GM23338 (cell line): ENCODE measurements at regions not wholly inside any gene's neighbourhood (a gene's known extent, or its start where the extent isn't known, plus 50 kb on each side); places are given as distances from the start of the nearest gene placed in this dataset.

Experiments
- ATAC-seq: fragments of 200-7000 bp; cut with Tn5 transposase; 3 replicates; pipeline ENCODE4 v1.9.1; 2020
- DNase-seq: peaks from one replicate; pipeline ENCODE4 v3.0.0-alpha.2; 2015; ENCODE audit warnings: low spot score
- H2AFZ ChIP-seq: fragments of 200-600 bp; sonication (generic); 2 replicates; pipeline ENCODE4 v1.8.0; 2016; ENCODE audit warnings: antibody characterized with exemption, mild to moderate bottlenecking, moderate library complexity
- H3F3A ChIP-seq: fragments of 200-600 bp; sonication (generic); replicated peaks from 2 replicates; pipeline ENCODE4 v1.8.0; 2017; ENCODE audit warnings: antibody characterized with exemption, mixed run types, low read depth
- H3K27ac ChIP-seq: fragments of 200-600 bp; sonication (generic); 2 replicates; pipeline ENCODE4 v1.6.1; 2016; ENCODE audit warnings: low read depth
- H3K27me3 ChIP-seq: fragments of 200-600 bp; sonication (generic); 2 replicates; pipeline ENCODE4 v1.8.0; 2016; ENCODE audit warnings: mild to moderate bottlenecking, mixed run types, moderate library complexity; ENCODE audit not compliant: insufficient read depth
- H3K36me3 ChIP-seq: fragments of 200-600 bp; sonication (generic); 2 replicates; pipeline ENCODE4 v1.8.0; 2016; ENCODE audit warnings: mild to moderate bottlenecking; ENCODE audit not compliant: insufficient read depth
- H3K4me1 ChIP-seq: fragments of 200-600 bp; sonication (generic); 2 replicates; pipeline ENCODE4 v1.8.0; 2016; ENCODE audit warnings: mild to moderate bottlenecking, moderate library complexity; ENCODE audit not compliant: insufficient read depth
- H3K4me2 ChIP-seq: fragments of 200-600 bp; sonication (generic); 2 replicates; pipeline ENCODE4 v1.7.1; 2017; ENCODE audit warnings: mixed run types
- H3K4me3 ChIP-seq: fragments of 200-600 bp; sonication (generic); 2 replicates; pipeline ENCODE4 v1.6.1; 2016; ENCODE audit warnings: mixed run types
- H3K79me2 ChIP-seq: fragments of 200-600 bp; sonication (generic); replicated peaks from 2 replicates; pipeline ENCODE4 v1.8.0; 2017; ENCODE audit warnings: mild to moderate bottlenecking; ENCODE audit not compliant: insufficient read depth
- H3K9me2 ChIP-seq: fragments of 200-600 bp; sonication (generic); 2 replicates; pipeline ENCODE4 v1.8.0; 2017; ENCODE audit not compliant: insufficient read depth
- H4K20me1 ChIP-seq: fragments of 200-600 bp; sonication (generic); replicated peaks from 2 replicates; pipeline ENCODE4 v1.8.0; 2017; ENCODE audit warnings: mild to moderate bottlenecking; ENCODE audit not compliant: insufficient read depth
- H3K27ac Mint-ChIP-seq: 2 replicates; pipeline ENCODE4 v1.8.0; 2020; ENCODE audit warnings: inconsistent platforms, mild to moderate bottlenecking, moderate library complexity, mixed read lengths
- H3K27me3 Mint-ChIP-seq: 3 replicates; pipeline ENCODE4 v1.8.0; 2022; ENCODE audit warnings: low read depth, mild to moderate bottlenecking, moderate library complexity, mixed read lengths, inconsistent platforms; ENCODE audit not compliant: insufficient read depth, poor library complexity
- H3K36me3 Mint-ChIP-seq: 3 replicates; pipeline ENCODE4 v1.8.0; 2021; ENCODE audit warnings: low read depth, mild to moderate bottlenecking, inconsistent platforms, moderate library complexity, mixed read lengths
- H3K4me1 Mint-ChIP-seq: 3 replicates; pipeline ENCODE4 v1.8.0; 2020; ENCODE audit warnings: mild to moderate bottlenecking, inconsistent platforms, mixed read lengths
- H3K4me3 Mint-ChIP-seq: 3 replicates; pipeline ENCODE4 v1.8.0; 2021; ENCODE audit warnings: moderate library complexity, mild to moderate bottlenecking, inconsistent platforms, mixed read lengths
- H3K9me3 Mint-ChIP-seq: 3 replicates; pipeline ENCODE4 v1.8.0; 2020; ENCODE audit warnings: moderate library complexity, mild to moderate bottlenecking, inconsistent platforms, mixed read lengths
- EZH2 ChIP-seq: fragments of 200-600 bp; sonication (generic); IDR thresholded peaks from one replicate; pipeline ENCODE4 v1.8.0; 2017; ENCODE audit warnings: antibody characterized with exemption, mild to moderate bottlenecking, low read depth; ENCODE audit not compliant: unreplicated experiment
- JUNB ChIP-seq: IDR thresholded peaks from one replicate; pipeline ENCODE4 v1.6.1; 2016; ENCODE audit warnings: antibody characterized with exemption; ENCODE audit not compliant: unreplicated experiment
- NANOG ChIP-seq: IDR thresholded peaks from 2 replicates; pipeline ENCODE4 v1.6.1; 2016; ENCODE audit warnings: antibody characterized with exemption, borderline replicate concordance
- POLR2AphosphoS5 ChIP-seq: IDR thresholded peaks from 2 replicates; pipeline ENCODE4 v1.6.1; 2016; ENCODE audit warnings: antibody characterized with exemption, low read depth
- REST ChIP-seq: IDR thresholded peaks from one replicate; pipeline ENCODE4 v1.6.1; 2018; ENCODE audit warnings: antibody characterized with exemption; ENCODE audit not compliant: unreplicated experiment
- STAT1 ChIP-seq: IDR thresholded peaks from one replicate; pipeline ENCODE4 v1.6.1; 2016; ENCODE audit warnings: antibody characterized with exemption; ENCODE audit not compliant: unreplicated experiment
- ZNF331 ChIP-seq: fragments of 250-450 bp; sonication (Bioruptor Pico); IDR thresholded peaks from 2 replicates; pipeline ENCODE4 v1.5.0; 2020; ENCODE audit warnings: low read depth, mild to moderate bottlenecking, moderate library complexity
- ZNF462 ChIP-seq: fragments of 250-450 bp; sonication (Bioruptor Pico); IDR thresholded peaks from 2 replicates; pipeline ENCODE4 v1.5.0; 2020; ENCODE audit warnings: mild to moderate bottlenecking, moderate library complexity

- no peaks in the 10 kb centered on the region; the same call in 2 of the 3 replicates for H3K36me3 Mint-ChIP-seq
- peaks cover 8% of the 10 kb centered on the region for H3K9me2 ChIP-seq
- H3K4me2 ChIP-seq, result no peak overlapping the region
- H3K27ac Mint-ChIP-seq, result no peak overlapping the region
- H3K4me3 ChIP-seq, result no peak overlapping the region
- H3K4me1 ChIP-seq, result no peaks in the 10 kb centered on the region
- TF ChIP-seq STAT1 (no peak), NANOG (no peak), REST (no peak), ZNF331 (CRISPR knock-in tag) (no peak), EZH2 (no peak)
- no peaks in the 10 kb centered on the region for H4K20me1 ChIP-seq
- ATAC-seq, result no peak
- no peaks in the 10 kb centered on the region; the same call in 2 of the 3 replicates for H3K9me3 Mint-ChIP-seq
- H3K27ac ChIP-seq, result no peak overlapping the region
- H3K4me1 Mint-ChIP-seq, result peaks cover 8% of the 10 kb centered on the region; the same call in 2 of the 3 replicates
- DNase-seq, result no peak
- peak overlapping the region; percentile 89; the same call in 1 of the 2 replicates for H2AFZ ChIP-seq
- no peaks in the 10 kb centered on the region for H3K79me2 ChIP-seq
- H3K27me3 Mint-ChIP-seq, result no peaks in the 10 kb centered on the region
- no peaks in the 10 kb centered on the region for H3K27me3 ChIP-seq
- H3K36me3 ChIP-seq, result no peaks in the 10 kb centered on the region
- H3K4me3 Mint-ChIP-seq, result no peak overlapping the region
- H3F3A ChIP-seq, result no peaks in the 10 kb centered on the region
These were observed 344.3 kb downstream of the ZNF608 start for GRCh38 chr5:124402144-124402581.

- DNase-seq, result no peak
- no peaks in the 10 kb centered on the region for H3K4me1 ChIP-seq
- no peak overlapping the region for H3K4me2 ChIP-seq
- peaks cover 8% of the 10 kb centered on the region for H3K9me2 ChIP-seq
- peak overlapping the region; percentile 89; the same call in 1 of the 2 replicates for H2AFZ ChIP-seq
- H3K9me3 Mint-ChIP-seq, result no peaks in the 10 kb centered on the region; the same call in 2 of the 3 replicates
- no peak for ATAC-seq
- no peak overlapping the region for H3K4me3 Mint-ChIP-seq
- H3K27ac ChIP-seq, result no peak overlapping the region
- H3K36me3 Mint-ChIP-seq, result no peaks in the 10 kb centered on the region; the same call in 2 of the 3 replicates
- no peaks in the 10 kb centered on the region for H3K36me3 ChIP-seq
- no peak overlapping the region for H3K4me3 ChIP-seq
- H3K4me1 Mint-ChIP-seq, result peaks cover 8% of the 10 kb centered on the region; the same call in 2 of the 3 replicates
- H4K20me1 ChIP-seq, result no peaks in the 10 kb centered on the region
- peak overlapping the region; percentile 0; the same call in 1 of the 2 replicates for H3K27ac Mint-ChIP-seq
- H3K79me2 ChIP-seq, result no peaks in the 10 kb centered on the region
- H3F3A ChIP-seq, result no peaks in the 10 kb centered on the region
- H3K27me3 ChIP-seq, result no peaks in the 10 kb centered on the region
- H3K27me3 Mint-ChIP-seq, result no peaks in the 10 kb centered on the region
- no peak for TF ChIP-seq NANOG
- TF ChIP-seq ZNF462 (CRISPR knock-in tag), result no peak
- TF ChIP-seq JUNB, result no peak
- TF ChIP-seq STAT1, result no peak
- TF ChIP-seq POLR2AphosphoS5, result no peak
These were observed 344.8 kb downstream of the ZNF608 start for GRCh38 chr5:124401476-124402143.
